Uterus (tissue), 3 donors: ENCODE measurements at regions not wholly inside any gene's neighbourhood (a gene's known extent, or its start where the extent isn't known, plus 50 kb on each side); places are given as distances from the start of the nearest gene placed in this dataset.
"Not testable (repeated sequence)": the region's sequence is repeated elsewhere in the genome, so short reads cannot be mapped to it uniquely, and the experiment has no call there.

Experiments
- DNase-seq, 2 donors: peaks; one replicate each; pipeline ENCODE4 v3.0.0-alpha.2; 2019 to 2020
- H3K27ac ChIP-seq, 2 donors: fragments of 200-600 bp; sonication (generic); 1 replicate in 1 of 2; 2 replicates in 1 of 2; pipeline ENCODE4 v1.5.1; 2016 to 2018
- H3K27me3 ChIP-seq, 2 donors: fragments of 200-600 bp; sonication (generic); one replicate each; pipeline ENCODE4 v1.5.1; 2018 to 2019; ENCODE audit warnings: control low read depth in 1 of 2
- H3K36me3 ChIP-seq, 2 donors: fragments of 200-600 bp; sonication (generic); one replicate each; pipeline ENCODE4 v1.5.1; 2019; ENCODE audit warnings: control low read depth in 1 of 2
- H3K4me1 ChIP-seq, 2 donors: fragments of 200-600 bp; sonication (generic); one replicate each; pipeline ENCODE4 v1.5.1; 2018 to 2019; ENCODE audit warnings: control low read depth in 1 of 2
- H3K4me3 ChIP-seq, 2 donors: fragments of 200-600 bp; sonication (generic); 1 replicate in 1 of 2; 2 replicates in 1 of 2; pipeline ENCODE4 v1.5.1; 2018 to 2019; ENCODE audit warnings: mild to moderate bottlenecking in 1 of 2
- H3K9me3 ChIP-seq, 2 donors: fragments of 200-600 bp; sonication (generic); one replicate each; pipeline ENCODE4 v1.5.1; 2019; ENCODE audit warnings: control low read depth in 1 of 2
- POLR2A ChIP-seq, 2 donors: fragments of 450-650 bp; IDR thresholded peaks; one replicate each; pipeline ENCODE4 v1.6.1; 2016; ENCODE audit warnings: antibody characterized with exemption in 2 of 2, mild to moderate bottlenecking in 1 of 2, moderate library complexity in 1 of 2
- intact Hi-C: fragments of 100-400 bp; cut with DNase I; formaldehyde crosslinking; loops from one replicate; pipeline ENCODE4 v1.15.1; 2023; ENCODE audit warnings: low total_unique reads
- TF ChIP-seq, protein P1 (sequence below), 4 experiments: fragments of 200-600 bp in 2 of 4; fragments of 450-650 bp in 2 of 4; sonication (generic) in 2 of 4; IDR thresholded peaks; one replicate each; pipeline ENCODE4 v1.5.1; 2016 to 2019; ENCODE audit warnings: antibody characterized with exemption in 4 of 4, mild to moderate bottlenecking in 2 of 4, moderate library complexity in 1 of 4
- donor health status: DM: yes; HTN: yes; CAD: no.

GRCh38 chr5:174576042-174576441 lies 148.3 kb upstream of the MSX2 start:
- Histone ChIP-seq H3K4me3 (no peak overlapping the region), H3K9me3 (no peaks in the 10 kb centered on the region)
- no peak for DNase-seq

GRCh38 chr5:174581479-174581878 lies 142.9 kb upstream of the MSX2 start:
- no peaks in the 10 kb centered on the region for H3K4me1 ChIP-seq
- no peak for DNase-seq
- H3K4me3 ChIP-seq: no peak overlapping the region
- H3K27ac ChIP-seq: no peak overlapping the region
- no peaks in the 10 kb centered on the region for H3K27me3 ChIP-seq
- no peaks in the 10 kb centered on the region for H3K9me3 ChIP-seq
- no peaks in the 10 kb centered on the region for H3K36me3 ChIP-seq
- intact Hi-C loops: no loop called here
- TF ChIP-seq POLR2A (IDR thresholded peaks at IDR 0.05): no peak
- TF ChIP-seq, protein P1, sequence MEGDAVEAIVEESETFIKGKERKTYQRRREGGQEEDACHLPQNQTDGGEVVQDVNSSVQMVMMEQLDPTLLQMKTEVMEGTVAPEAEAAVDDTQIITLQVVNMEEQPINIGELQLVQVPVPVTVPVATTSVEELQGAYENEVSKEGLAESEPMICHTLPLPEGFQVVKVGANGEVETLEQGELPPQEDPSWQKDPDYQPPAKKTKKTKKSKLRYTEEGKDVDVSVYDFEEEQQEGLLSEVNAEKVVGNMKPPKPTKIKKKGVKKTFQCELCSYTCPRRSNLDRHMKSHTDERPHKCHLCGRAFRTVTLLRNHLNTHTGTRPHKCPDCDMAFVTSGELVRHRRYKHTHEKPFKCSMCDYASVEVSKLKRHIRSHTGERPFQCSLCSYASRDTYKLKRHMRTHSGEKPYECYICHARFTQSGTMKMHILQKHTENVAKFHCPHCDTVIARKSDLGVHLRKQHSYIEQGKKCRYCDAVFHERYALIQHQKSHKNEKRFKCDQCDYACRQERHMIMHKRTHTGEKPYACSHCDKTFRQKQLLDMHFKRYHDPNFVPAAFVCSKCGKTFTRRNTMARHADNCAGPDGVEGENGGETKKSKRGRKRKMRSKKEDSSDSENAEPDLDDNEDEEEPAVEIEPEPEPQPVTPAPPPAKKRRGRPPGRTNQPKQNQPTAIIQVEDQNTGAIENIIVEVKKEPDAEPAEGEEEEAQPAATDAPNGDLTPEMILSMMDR (IDR thresholded peaks at IDR 0.05): no peak

More at GRCh38 chr5:174576042-174576441, 148.3 kb upstream of the MSX2 start:
- Histone ChIP-seq H3K27ac (no peak overlapping the region), H3K36me3 (no peaks in the 10 kb centered on the region), H3K27me3 (no peaks in the 10 kb centered on the region), H3K4me1 (no peaks in the 10 kb centered on the region)
- intact Hi-C loops: no loop called here
- TF ChIP-seq, protein P1 (IDR thresholded peaks at IDR 0.05): no peak
- no peak for TF ChIP-seq POLR2A (IDR thresholded peaks at IDR 0.05)

- Histone ChIP-seq H3K27ac (no peak overlapping the region), H3K27me3 (no peaks in the 10 kb centered on the region), H3K4me3 (no peak overlapping the region), H3K36me3 (no peaks in the 10 kb centered on the region), H3K4me1 (no peaks in the 10 kb centered on the region), H3K9me3 (no peaks in the 10 kb centered on the region)
- intact Hi-C loops: no loop called here
- TF ChIP-seq, protein P1 (IDR thresholded peaks at IDR 0.05): no peak
- no peak for TF ChIP-seq POLR2A (IDR thresholded peaks at IDR 0.05)
- no peak for DNase-seq
Observed at GRCh38 chr5:174581894-174582293, 142.5 kb upstream of the MSX2 start.

- no peak for DNase-seq
- Histone ChIP-seq H3K27ac (no peak overlapping the region), H3K4me1 (no peaks in the 10 kb centered on the region), H3K9me3 (no peaks in the 10 kb centered on the region), H3K36me3 (no peaks in the 10 kb centered on the region), H3K27me3 (no peaks in the 10 kb centered on the region), H3K4me3 (no peak overlapping the region)
- intact Hi-C loops: no loop called here
- TF ChIP-seq, protein P1 (IDR thresholded peaks at IDR 0.05): no peak
- TF ChIP-seq POLR2A (IDR thresholded peaks at IDR 0.05): no peak
Observed at GRCh38 chr5:174583071-174583470, 141.3 kb upstream of the MSX2 start.

DNA sequence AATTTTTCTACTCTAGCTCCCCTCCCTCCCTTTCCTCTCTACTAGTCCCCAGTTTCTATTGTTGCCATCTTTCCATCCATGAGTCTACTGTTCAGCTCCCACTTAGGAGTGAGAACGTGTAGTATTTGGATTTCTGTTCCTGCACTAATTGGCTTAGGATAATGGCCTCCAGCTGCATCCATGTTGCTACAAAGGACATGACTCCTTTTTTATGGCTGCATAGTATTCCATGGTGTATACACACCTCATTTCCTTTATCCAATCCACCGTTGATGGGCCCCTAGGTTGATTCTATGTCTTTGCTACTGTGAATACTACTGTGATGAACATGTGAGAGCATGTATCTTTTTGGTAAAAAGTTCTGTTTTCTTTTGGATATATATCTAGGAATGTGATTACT lies 138.9 kb upstream of the MSX2 start:
- H3K4me3 ChIP-seq: no peak overlapping the region
- no peak overlapping the region for H3K27ac ChIP-seq
- no peak for DNase-seq
- H3K36me3 ChIP-seq: no peaks in the 10 kb centered on the region
- TF ChIP-seq POLR2A (IDR thresholded peaks at IDR 0.05): no peak
- TF ChIP-seq, protein P1 (IDR thresholded peaks at IDR 0.05): no peak
- H3K9me3 ChIP-seq: no peaks in the 10 kb centered on the region
- no peaks in the 10 kb centered on the region for H3K27me3 ChIP-seq
- no peaks in the 10 kb centered on the region for H3K4me1 ChIP-seq
- intact Hi-C loops: no loop called here

GRCh38 chr5:174586163-174586562 lies 138.2 kb upstream of the MSX2 start:
- intact Hi-C loops, H3K27ac ChIP-seq, H3K36me3 ChIP-seq, H3K4me3 ChIP-seq, H3K4me1 ChIP-seq, H3K9me3 ChIP-seq, DNase-seq, H3K27me3 ChIP-seq: not testable (repeated sequence)
